Liver (tissue), 8 donors: ENCODE measurements at regions not wholly inside any gene's neighbourhood (a gene's known extent, or its start where the extent isn't known, plus 50 kb on each side); places are given as distances from the start of the nearest gene placed in this dataset.

Source experiments
- DNase-seq: peaks from one replicate; pipeline ENCODE4 v3.0.0-alpha.2; 2017; ENCODE audit warnings: low spot score
- H3K27ac ChIP-seq, 2 donors: one replicate each; pipeline ENCODE4 v1.7.0; 2013; ENCODE audit warnings: inconsistent platforms in 2 of 2, low read length in 2 of 2, control low read depth in 1 of 2, low read depth in 1 of 2, mild to moderate bottlenecking in 1 of 2
- H3K27me3 ChIP-seq, 4 donors: one replicate each; pipeline versions ENCODE4 v1.6.1 to v1.7.0; 2013; ENCODE audit warnings: low read length in 3 of 4, inconsistent platforms in 1 of 4, mild to moderate bottlenecking in 1 of 4, moderate library complexity in 1 of 4; ENCODE audit not compliant: control insufficient read depth in 4 of 4, insufficient read depth in 4 of 4
- H3K36me3 ChIP-seq, 4 donors: one replicate each; pipeline versions ENCODE4 v1.6.1 to v1.7.0; 2013; ENCODE audit warnings: low read length in 3 of 4, mild to moderate bottlenecking in 3 of 4, low read depth in 1 of 4, moderate library complexity in 1 of 4; ENCODE audit not compliant: control insufficient read depth in 4 of 4, insufficient read depth in 3 of 4
- H3K4me1 ChIP-seq, 4 donors: one replicate each; pipeline versions ENCODE4 v1.6.1 to v1.7.0; 2013; ENCODE audit warnings: low read length in 3 of 4, mild to moderate bottlenecking in 3 of 4, moderate library complexity in 1 of 4; ENCODE audit not compliant: control insufficient read depth in 4 of 4, insufficient read depth in 4 of 4
- H3K4me3 ChIP-seq, 3 donors: one replicate each; pipeline versions ENCODE4 v1.6.1 to v1.7.0; 2013; ENCODE audit warnings: low read length in 3 of 3, control low read depth in 1 of 3, low read depth in 1 of 3, mild to moderate bottlenecking in 1 of 3
- H3K9ac ChIP-seq, 2 donors: one replicate each; pipeline ENCODE4 v1.7.0; 2013; ENCODE audit warnings: low read length in 2 of 2, mild to moderate bottlenecking in 2 of 2, moderate library complexity in 2 of 2, control low read depth in 1 of 2, low read depth in 1 of 2
- H3K9me3 ChIP-seq, 4 donors: one replicate each; pipeline versions ENCODE4 v1.6.1 to v1.7.0; 2013; ENCODE audit warnings: low read length in 3 of 4; ENCODE audit not compliant: control insufficient read depth in 4 of 4
- ATF3 ChIP-seq: IDR thresholded peaks from 2 replicates; pipeline ENCODE4 v1.6.1; 2016; ENCODE audit warnings: antibody characterized with exemption
- CTCF ChIP-seq: fragments of 150-350 bp; IDR thresholded peaks from 2 replicates; pipeline ENCODE4 v1.5.1; 2017; ENCODE audit warnings: improper control_type of control experiment, low read depth, low read length; ENCODE audit not compliant: missing input control
- EGR1 ChIP-seq, 2 donors: IDR thresholded peaks; 2 replicates each; pipeline ENCODE4 v1.6.1; 2016 to 2018; ENCODE audit warnings: antibody characterized with exemption in 2 of 2, low read depth in 2 of 2
- FOXA1 ChIP-seq: IDR thresholded peaks from 2 replicates; pipeline ENCODE4 v1.6.1; 2016; ENCODE audit warnings: antibody characterized with exemption
- FOXA2 ChIP-seq: IDR thresholded peaks from 2 replicates; pipeline ENCODE4 v1.6.1; 2016; ENCODE audit warnings: antibody characterized with exemption
- GABPA ChIP-seq, 2 donors: IDR thresholded peaks in 1 of 2; conservative IDR thresholded peaks in 1 of 2; 2 replicates each; pipeline ENCODE4 v1.6.1; 2016; ENCODE audit warnings: antibody characterized with exemption in 2 of 2, mild to moderate bottlenecking in 1 of 2, moderate library complexity in 1 of 2
- HNF4A ChIP-seq, 2 donors: conservative IDR thresholded peaks; 2 replicates each; pipeline ENCODE4 v1.6.1; 2016; ENCODE audit warnings: antibody characterized with exemption in 2 of 2, mild to moderate bottlenecking in 2 of 2
- HNF4G ChIP-seq: IDR thresholded peaks from 2 replicates; pipeline ENCODE4 v1.6.1; 2016; ENCODE audit warnings: antibody characterized with exemption
- JUND ChIP-seq, 2 donors: IDR thresholded peaks; 2 replicates each; pipeline ENCODE4 v1.6.1; 2016; ENCODE audit warnings: antibody characterized with exemption in 2 of 2
- MAX ChIP-seq: IDR thresholded peaks from 2 replicates; pipeline ENCODE4 v1.6.1; 2016; ENCODE audit warnings: antibody characterized with exemption
- RAD21 ChIP-seq, 2 donors: IDR thresholded peaks; 2 replicates each; pipeline ENCODE4 v1.6.1; 2016; ENCODE audit warnings: antibody characterized with exemption in 2 of 2, mild to moderate bottlenecking in 2 of 2
- REST ChIP-seq: IDR thresholded peaks from 2 replicates; pipeline ENCODE4 v1.6.1; 2016; ENCODE audit warnings: antibody characterized with exemption, mild to moderate bottlenecking
- RXRA ChIP-seq, 2 donors: IDR thresholded peaks; 2 replicates each; pipeline ENCODE4 v1.6.1; 2017 to 2018; ENCODE audit warnings: antibody characterized with exemption in 2 of 2, mild to moderate bottlenecking in 1 of 2
- SP1 ChIP-seq: IDR thresholded peaks from 2 replicates; pipeline ENCODE4 v1.6.1; 2018; ENCODE audit warnings: antibody characterized with exemption, mild to moderate bottlenecking
- TAF1 ChIP-seq: conservative IDR thresholded peaks from 2 replicates; pipeline ENCODE4 v1.6.1; 2016; ENCODE audit warnings: antibody characterized with exemption, mild to moderate bottlenecking
- YY1 ChIP-seq: IDR thresholded peaks from 2 replicates; pipeline ENCODE4 v1.6.1; 2016; ENCODE audit warnings: antibody characterized with exemption, mild to moderate bottlenecking
- ZBTB33 ChIP-seq: IDR thresholded peaks from 2 replicates; pipeline ENCODE4 v1.6.1; 2016; ENCODE audit warnings: antibody characterized with exemption
- WGBS: extraction: QIAGEN DNeasy Blood & Tissue Kit; methylation state at CpG from one replicate; pipeline ENCODE4 v1.1.7; 2013; 5-methylcytosine and 5-hydroxymethylcytosine counted together
- donor health status: healthy.
- donor health status: healthy.
- donor health status: healthy.
- donor health status: healthy.
- donor health status: healthy.

- H3K27ac ChIP-seq, result no peak overlapping the region
- H3K36me3 ChIP-seq, result no peaks in the 10 kb centered on the region
- H3K9ac ChIP-seq, result no peak overlapping the region
- no peak for DNase-seq
- no peak overlapping the region for H3K4me3 ChIP-seq
- TF ChIP-seq SP1, result no peak
- no peak for TF ChIP-seq GABPA (IDR thresholded peaks at IDR 0.05 in 1 of 2, conservative IDR thresholded peaks at IDR 0.05 in 1 of 2)
- no peak for TF ChIP-seq TAF1
- no peak for TF ChIP-seq HNF4G
- no peak for TF ChIP-seq REST
- TF ChIP-seq RXRA (IDR thresholded peaks at IDR 0.05), result no peak
- no peak for TF ChIP-seq EGR1 (IDR thresholded peaks at IDR 0.05; ENCODE audit: low read depth in 2 of 2)
- no peak for TF ChIP-seq ATF3
- no peak for TF ChIP-seq FOXA1
- TF ChIP-seq HNF4A (conservative IDR thresholded peaks at IDR 0.05), result no peak
- peaks cover 0 to 4% (median 0%) of the 10 kb centered on the region in 4 donors for H3K27me3 ChIP-seq
- 82% methylated on average over 13 of the region's 13 CpGs for WGBS
- peaks cover 4 to 8% (median 5%) of the 10 kb centered on the region in 4 donors for H3K9me3 ChIP-seq
- no peaks in the 10 kb centered on the region for H3K4me1 ChIP-seq
These were observed 76.8 kb downstream of the MRPL36 start for GRCh38 chr5:1722877-1723276.

- H3K9ac ChIP-seq, result no peak overlapping the region
- peaks cover 0 to 4% (median 0%) of the 10 kb centered on the region in 4 donors for H3K27me3 ChIP-seq
- DNase-seq, result peak; percentile 12
- H3K9me3 ChIP-seq, result peaks cover 4 to 8% (median 5%) of the 10 kb centered on the region in 4 donors
- H3K27ac ChIP-seq, result no peak overlapping the region
- WGBS, result 78% methylated on average over 21 of the region's 21 CpGs
- H3K4me1 ChIP-seq, result no peaks in the 10 kb centered on the region
- no peaks in the 10 kb centered on the region for H3K36me3 ChIP-seq
- no peak overlapping the region for H3K4me3 ChIP-seq
- no peak for TF ChIP-seq HNF4G
- TF ChIP-seq CTCF, result no peak
- no peak for TF ChIP-seq REST
- TF ChIP-seq MAX, result no peak
- TF ChIP-seq ZBTB33, result no peak
- TF ChIP-seq JUND (IDR thresholded peaks at IDR 0.05), result no peak
- no peak for TF ChIP-seq RAD21 (IDR thresholded peaks at IDR 0.05)
- TF ChIP-seq EGR1 (IDR thresholded peaks at IDR 0.05; ENCODE audit: low read depth in 2 of 2), result no peak
- no peak for TF ChIP-seq SP1
- TF ChIP-seq YY1, result no peak
- TF ChIP-seq FOXA1, result no peak
- TF ChIP-seq GABPA (IDR thresholded peaks at IDR 0.05 in 1 of 2, conservative IDR thresholded peaks at IDR 0.05 in 1 of 2), result no peak
- TF ChIP-seq FOXA2, result no peak
- no peak for TF ChIP-seq HNF4A (conservative IDR thresholded peaks at IDR 0.05)
- TF ChIP-seq TAF1, result no peak
These were observed 79.1 kb downstream of the MRPL36 start for GRCh38 chr5:1720396-1721110.
